ENCODE measurements at regions not wholly inside any gene's neighbourhood (a gene's known extent, or its start where the extent isn't known, plus 50 kb on each side); places are given as distances from the start of the nearest gene placed in this dataset.

- no peak for TF ChIP-seq CTCF (IDR thresholded peaks at IDR 0.05; ENCODE audit: extremely low read depth in 1 of 2, insufficient read depth in 1 of 2, low read depth in 1 of 2, low read length in 2 of 2)
- TF ChIP-seq POLR2A (IDR thresholded peaks at IDR 0.05; ENCODE audit: low read depth, low read length), result no peak
Observed at GRCh38 chr19:27719034-27719433, 1493.9 kb downstream of the UQCRFS1 start.

All from endothelial cell of umbilical vein (primary cell).